Activated CD4-positive, alpha-beta T cell treated with anti-CD3 and anti-CD28 coated beads, Interleukin-10, Interleukin-2, amounts not matched to agents 100 ng/mL and 50 ng/mL, durations not matched to agents 16 hours and 8 hours (primary cell): ENCODE measurements at regions not wholly inside any gene's neighbourhood (a gene's known extent, or its start where the extent isn't known, plus 50 kb on each side); places are given as distances from the start of the nearest gene placed in this dataset.

Experiments used
- DNase-seq: peaks from one replicate; pipeline ENCODE4 v3.0.0-alpha.2; 2020

DNA sequence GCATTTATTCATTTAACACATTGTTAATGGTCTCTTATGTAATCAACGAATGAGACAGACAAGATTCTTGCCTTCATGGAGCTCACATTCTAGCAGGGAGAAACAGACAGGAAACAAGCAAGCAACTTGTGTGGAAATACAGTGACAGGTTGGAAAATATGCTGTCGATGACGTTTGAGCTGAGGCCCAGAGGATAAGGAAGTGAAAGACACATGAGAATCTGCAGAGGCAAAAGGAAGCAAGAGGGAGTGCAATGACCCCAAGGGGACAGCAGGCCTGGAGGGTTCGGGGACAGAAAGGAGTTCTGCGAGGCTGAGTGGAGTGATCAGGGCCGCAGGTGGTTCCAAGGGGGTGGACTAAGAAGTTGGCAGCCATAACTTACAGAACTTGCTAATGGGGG, 60.6 kb upstream of the AKT3 start:
- no peak for DNase-seq

DNA sequence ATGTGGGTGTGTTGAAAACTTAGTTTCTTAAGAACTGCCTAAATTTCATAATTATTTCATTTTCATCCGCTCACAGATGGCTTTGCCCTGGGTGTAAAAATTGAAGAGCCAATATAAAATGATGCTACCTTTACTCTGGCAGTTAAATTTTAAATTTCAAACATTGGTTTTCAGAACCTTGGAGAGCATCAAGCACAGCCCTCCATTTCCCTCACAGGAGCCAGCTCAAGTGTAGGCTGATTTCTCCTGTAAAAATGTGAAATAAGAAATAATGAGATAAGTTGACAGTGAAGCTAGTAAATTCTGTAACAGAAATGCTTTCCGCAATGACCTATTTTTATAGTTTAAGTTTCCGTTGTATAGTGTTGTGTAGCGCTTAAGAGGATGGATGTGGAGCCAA, 53.9 kb upstream of the AKT3 start:
- DNase-seq: no peak

- DNase-seq: no peak
These were observed 53.0 kb upstream of the AKT3 start for GRCh38 chr1:243903041-243903440.

DNA sequence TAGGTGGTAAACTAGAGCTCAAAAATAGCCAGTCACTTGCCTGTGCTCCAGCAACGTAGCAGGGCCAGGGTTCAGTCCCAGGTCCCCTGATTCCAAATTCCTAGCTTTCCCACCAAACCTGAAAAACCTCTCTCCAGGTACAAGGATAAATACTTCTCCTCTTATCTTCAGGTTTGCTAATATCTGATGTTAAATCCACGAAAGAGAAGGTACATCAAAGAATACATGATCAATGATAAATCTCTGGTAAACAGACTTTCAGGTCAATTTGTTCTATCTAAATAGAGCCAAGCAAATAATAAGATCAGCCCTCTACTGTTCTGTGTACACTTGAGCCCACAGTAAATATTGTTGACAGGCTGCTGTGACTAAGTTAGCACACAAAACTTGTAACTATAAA, 52.1 kb upstream of the AKT3 start:
- no peak for DNase-seq
